ENCODE measurements at regions not wholly inside any gene's neighbourhood (a gene's known extent, or its start where the extent isn't known, plus 50 kb on each side); places are given as distances from the start of the nearest gene placed in this dataset.

DNA sequence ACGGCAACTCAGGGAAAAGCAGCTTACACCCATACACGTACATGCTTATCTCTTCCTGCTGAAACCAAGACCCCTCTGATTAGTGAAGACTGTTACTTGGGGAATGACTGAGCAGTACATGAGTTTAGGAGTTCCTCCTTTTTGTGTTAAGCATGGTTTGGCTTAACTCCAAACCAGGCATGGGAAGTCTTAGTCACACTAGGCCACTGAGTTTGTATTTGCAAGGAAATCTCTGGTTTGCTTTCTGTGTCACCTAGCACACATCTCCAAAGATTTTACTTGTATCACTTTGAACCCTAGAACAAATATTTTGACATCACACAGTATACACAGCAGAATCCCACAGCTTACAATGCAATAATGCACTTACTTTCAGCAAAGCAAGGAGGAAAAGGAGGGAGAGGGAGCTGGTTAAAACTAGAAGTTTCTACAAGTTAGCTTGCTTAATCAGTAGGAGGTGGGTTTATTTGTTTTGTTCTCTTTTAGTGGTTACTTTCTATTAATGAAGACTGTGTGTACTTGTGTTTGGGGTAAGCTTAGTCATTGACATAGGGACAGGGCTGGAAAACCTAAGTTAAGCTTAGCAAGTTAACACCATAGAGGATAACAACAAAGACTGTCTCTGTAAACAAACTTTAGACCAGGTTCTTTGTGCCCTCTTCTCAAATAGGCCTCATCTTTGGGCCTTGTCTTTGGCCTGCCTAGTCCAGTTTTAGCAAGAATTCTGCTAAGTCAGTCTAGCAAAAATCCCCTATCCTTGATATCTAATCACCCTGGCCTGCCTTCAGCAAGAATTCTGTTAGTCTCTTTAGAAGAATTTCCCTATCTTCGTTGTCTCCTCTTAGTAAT is 219.4 kb downstream of the MREG start (continued):
- peak; percentile 66 for TF ChIP-seq ZEB1 (IDR thresholded peaks at IDR 0.05; ENCODE audit: insufficient replicate concordance, low read depth)
- peak; percentile 71; the same call in 1 of the 2 replicates for TF ChIP-seq NCOR1 (IDR thresholded peaks at IDR 0.05; ENCODE audit: borderline replicate concordance, low read length)
- TF ChIP-seq, protein P1, sequence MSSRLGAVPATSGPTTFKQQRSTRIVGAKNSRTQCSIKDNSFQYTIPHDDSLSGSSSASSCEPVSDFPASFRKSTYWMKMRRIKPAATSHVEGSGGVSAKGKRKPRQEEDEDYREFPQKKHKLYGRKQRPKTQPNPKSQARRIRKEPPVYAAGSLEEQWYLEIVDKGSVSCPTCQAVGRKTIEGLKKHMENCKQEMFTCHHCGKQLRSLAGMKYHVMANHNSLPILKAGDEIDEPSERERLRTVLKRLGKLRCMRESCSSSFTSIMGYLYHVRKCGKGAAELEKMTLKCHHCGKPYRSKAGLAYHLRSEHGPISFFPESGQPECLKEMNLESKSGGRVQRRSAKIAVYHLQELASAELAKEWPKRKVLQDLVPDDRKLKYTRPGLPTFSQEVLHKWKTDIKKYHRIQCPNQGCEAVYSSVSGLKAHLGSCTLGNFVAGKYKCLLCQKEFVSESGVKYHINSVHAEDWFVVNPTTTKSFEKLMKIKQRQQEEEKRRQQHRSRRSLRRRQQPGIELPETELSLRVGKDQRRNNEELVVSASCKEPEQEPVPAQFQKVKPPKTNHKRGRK (CRISPR knock-in tag; IDR thresholded peaks at IDR 0.05) = 0 out of 2 replicates have a peak, but pooled peaks have one; percentile 27
- TF ChIP-seq ZSCAN29 (CRISPR knock-in tag; conservative IDR thresholded peaks at IDR 0.05) = peak; percentile 91; the same call in 1 of the 2 replicates
- TF ChIP-seq, protein P2, sequence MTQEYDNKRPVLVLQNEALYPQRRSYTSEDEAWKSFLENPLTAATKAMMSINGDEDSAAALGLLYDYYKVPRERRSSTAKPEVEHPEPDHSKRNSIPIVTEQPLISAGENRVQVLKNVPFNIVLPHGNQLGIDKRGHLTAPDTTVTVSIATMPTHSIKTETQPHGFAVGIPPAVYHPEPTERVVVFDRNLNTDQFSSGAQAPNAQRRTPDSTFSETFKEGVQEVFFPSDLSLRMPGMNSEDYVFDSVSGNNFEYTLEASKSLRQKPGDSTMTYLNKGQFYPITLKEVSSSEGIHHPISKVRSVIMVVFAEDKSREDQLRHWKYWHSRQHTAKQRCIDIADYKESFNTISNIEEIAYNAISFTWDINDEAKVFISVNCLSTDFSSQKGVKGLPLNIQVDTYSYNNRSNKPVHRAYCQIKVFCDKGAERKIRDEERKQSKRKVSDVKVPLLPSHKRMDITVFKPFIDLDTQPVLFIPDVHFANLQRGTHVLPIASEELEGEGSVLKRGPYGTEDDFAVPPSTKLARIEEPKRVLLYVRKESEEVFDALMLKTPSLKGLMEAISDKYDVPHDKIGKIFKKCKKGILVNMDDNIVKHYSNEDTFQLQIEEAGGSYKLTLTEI (CRISPR knock-in tag; conservative IDR thresholded peaks at IDR 0.05) = no peak
- no peak for TF ChIP-seq MBNL3 (CRISPR knock-in tag; conservative IDR thresholded peaks at IDR 0.05)
- TF ChIP-seq ZKSCAN8 (CRISPR knock-in tag; IDR thresholded peaks at IDR 0.05; ENCODE audit: borderline replicate concordance) = peak; percentile 96
- TF ChIP-seq, protein P3, sequence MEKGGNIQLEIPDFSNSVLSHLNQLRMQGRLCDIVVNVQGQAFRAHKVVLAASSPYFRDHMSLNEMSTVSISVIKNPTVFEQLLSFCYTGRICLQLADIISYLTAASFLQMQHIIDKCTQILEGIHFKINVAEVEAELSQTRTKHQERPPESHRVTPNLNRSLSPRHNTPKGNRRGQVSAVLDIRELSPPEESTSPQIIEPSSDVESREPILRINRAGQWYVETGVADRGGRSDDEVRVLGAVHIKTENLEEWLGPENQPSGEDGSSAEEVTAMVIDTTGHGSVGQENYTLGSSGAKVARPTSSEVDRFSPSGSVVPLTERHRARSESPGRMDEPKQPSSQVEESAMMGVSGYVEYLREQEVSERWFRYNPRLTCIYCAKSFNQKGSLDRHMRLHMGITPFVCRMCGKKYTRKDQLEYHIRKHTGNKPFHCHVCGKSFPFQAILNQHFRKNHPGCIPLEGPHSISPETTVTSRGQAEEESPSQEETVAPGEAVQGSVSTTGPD (CRISPR knock-in tag; IDR thresholded peaks at IDR 0.05) = peak; percentile 55; the same call in 1 of the 2 replicates
- peak; percentile 53; the same call in 1 of the 2 replicates for TF ChIP-seq RBFOX2 (IDR thresholded peaks at IDR 0.05; ENCODE audit: low read depth, low read length)
- TF ChIP-seq CHD2 (IDR thresholded peaks at IDR 0.05; ENCODE audit: low read depth, low read length) = no peak
- TF ChIP-seq BRCA1 (CRISPR knock-in tag; IDR thresholded peaks at IDR 0.05) = 0 out of 2 replicates have a peak, but pooled peaks have one; percentile 86
- TF ChIP-seq, protein P4, sequence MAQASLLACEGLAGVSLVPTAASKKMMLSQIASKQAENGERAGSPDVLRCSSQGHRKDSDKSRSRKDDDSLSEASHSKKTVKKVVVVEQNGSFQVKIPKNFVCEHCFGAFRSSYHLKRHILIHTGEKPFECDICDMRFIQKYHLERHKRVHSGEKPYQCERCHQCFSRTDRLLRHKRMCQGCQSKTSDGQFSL (CRISPR knock-in tag; IDR thresholded peaks at IDR 0.05) = no peak
- TF ChIP-seq ZMAT3 (CRISPR knock-in tag; conservative IDR thresholded peaks at IDR 0.05) = 0 out of 2 replicates have a peak, but pooled peaks have one; percentile 30
- peak; percentile 96 for TF ChIP-seq ZSCAN9 (CRISPR knock-in tag; IDR thresholded peaks at IDR 0.05; ENCODE audit: borderline replicate concordance)
- TF ChIP-seq ETV6 (CRISPR knock-in tag; conservative IDR thresholded peaks at IDR 0.05) = no peak
- TF ChIP-seq, protein P5, sequence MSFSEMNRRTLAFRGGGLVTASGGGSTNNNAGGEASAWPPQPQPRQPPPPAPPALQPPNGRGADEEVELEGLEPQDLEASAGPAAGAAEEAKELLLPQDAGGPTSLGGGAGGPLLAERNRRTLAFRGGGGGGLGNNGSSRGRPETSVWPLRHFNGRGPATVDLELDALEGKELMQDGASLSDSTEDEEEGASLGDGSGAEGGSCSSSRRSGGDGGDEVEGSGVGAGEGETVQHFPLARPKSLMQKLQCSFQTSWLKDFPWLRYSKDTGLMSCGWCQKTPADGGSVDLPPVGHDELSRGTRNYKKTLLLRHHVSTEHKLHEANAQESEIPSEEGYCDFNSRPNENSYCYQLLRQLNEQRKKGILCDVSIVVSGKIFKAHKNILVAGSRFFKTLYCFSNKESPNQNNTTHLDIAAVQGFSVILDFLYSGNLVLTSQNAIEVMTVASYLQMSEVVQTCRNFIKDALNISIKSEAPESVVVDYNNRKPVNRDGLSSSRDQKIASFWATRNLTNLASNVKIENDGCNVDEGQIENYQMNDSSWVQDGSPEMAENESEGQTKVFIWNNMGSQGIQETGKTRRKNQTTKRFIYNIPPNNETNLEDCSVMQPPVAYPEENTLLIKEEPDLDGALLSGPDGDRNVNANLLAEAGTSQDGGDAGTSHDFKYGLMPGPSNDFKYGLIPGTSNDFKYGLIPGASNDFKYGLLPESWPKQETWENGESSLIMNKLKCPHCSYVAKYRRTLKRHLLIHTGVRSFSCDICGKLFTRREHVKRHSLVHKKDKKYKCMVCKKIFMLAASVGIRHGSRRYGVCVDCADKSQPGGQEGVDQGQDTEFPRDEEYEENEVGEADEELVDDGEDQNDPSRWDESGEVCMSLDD (CRISPR knock-in tag; IDR thresholded peaks at IDR 0.05; ENCODE audit: borderline replicate concordance) = no peak

Data from HepG2 (cell line).